Retina (tissue), 1 donor: ENCODE measurements at regions not wholly inside any gene's neighbourhood (a gene's known extent, or its start where the extent isn't known, plus 50 kb on each side); places are given as distances from the start of the nearest gene placed in this dataset.

Experiments
- DNase-seq: peaks from one replicate; pipeline ENCODE4 v3.0.0-alpha.2; 2016

- DNase-seq, result no peak
Observed at GRCh38 chr1:223489439-223489838, 96.2 kb downstream of the CCDC185 start.

- DNase-seq, result no peak
Observed at GRCh38 chr1:223490256-223490655, 97.0 kb downstream of the CCDC185 start.
